HEK293 (cell line): ENCODE measurements at regions not wholly inside any gene's neighbourhood (a gene's known extent, or its start where the extent isn't known, plus 50 kb on each side); places are given as distances from the start of the nearest gene placed in this dataset.

Source experiments
- CTCF ChIA-PET: fragments of 350-600 bp; formaldehyde crosslinking; extraction: SDS; loops from one replicate; lab custom pipeline; 2021; ENCODE audit warnings: antibody characterized with exemption; lab: Yijun Ruan, JAX
- POLR2A ChIA-PET: fragments of 300-600 bp; formaldehyde crosslinking; extraction: SDS; loops from one replicate; lab custom pipeline; 2020; ENCODE audit warnings: antibody characterized with exemption, inconsistent platforms; lab: Yijun Ruan, JAX
- H3K27ac ChIP-seq: fragments of 200-500 bp; sonication (Bioruptor generic); 2 replicates; pipeline ENCODE4 v1.5.1; 2014; ENCODE audit warnings: low read depth, low read length, control low read depth, inconsistent platforms; ENCODE audit errors: extremely low read depth
- H3K36me3 ChIP-seq, 2 experiments: fragments of 200-500 bp in 1 of 2; sonication (Bioruptor generic) in 1 of 2; 1 replicate in 1 of 2; 2 replicates in 1 of 2; pipeline ENCODE4 v1.5.1; 2014 to 2017; ENCODE audit warnings: inconsistent platforms in 2 of 2, low read length in 2 of 2; ENCODE audit not compliant: control insufficient read depth in 2 of 2, insufficient read depth in 1 of 2
- H3K4me1 ChIP-seq: fragments of 200-500 bp; sonication (Bioruptor generic); 2 replicates; pipeline ENCODE4 v1.5.1; 2014; ENCODE audit warnings: mild to moderate bottlenecking, low read length, inconsistent platforms; ENCODE audit not compliant: control insufficient read depth, insufficient read depth
- H3K4me3 ChIP-seq: 2 replicates; pipeline ENCODE4 v1.5.1; 2011; ENCODE audit warnings: low read depth, mild to moderate bottlenecking, control low read depth, low read length, moderate library complexity
- H3K9me3 ChIP-seq: fragments of 200-500 bp; sonication (Bioruptor generic); 2 replicates; pipeline ENCODE4 v1.5.1; 2014; ENCODE audit warnings: low read depth, low read length, inconsistent platforms; ENCODE audit not compliant: control insufficient read depth, insufficient read depth
- GLI4 ChIP-seq: fragments of 450-650 bp; formaldehyde crosslinking; IDR thresholded peaks from 2 replicates; pipeline ENCODE4 v1.5.1; 2016; ENCODE audit warnings: missing biosample characterization, missing genetic modification characterization
- KLF17 ChIP-seq: fragments of 450-650 bp; formaldehyde crosslinking; IDR thresholded peaks from 2 replicates; pipeline ENCODE4 v1.5.1; 2016; ENCODE audit warnings: missing biosample characterization, missing genetic modification characterization
- PRDM10 ChIP-seq: fragments of 450-650 bp; formaldehyde crosslinking; IDR thresholded peaks from 2 replicates; pipeline ENCODE4 v1.5.1; 2016; ENCODE audit warnings: missing biosample characterization, missing genetic modification characterization
- PRDM4 ChIP-seq: fragments of 450-650 bp; formaldehyde crosslinking; IDR thresholded peaks from 2 replicates; pipeline ENCODE4 v1.5.1; 2017; ENCODE audit warnings: missing biosample characterization, missing genetic modification characterization
- PRDM6 ChIP-seq: fragments of 450-650 bp; formaldehyde crosslinking; IDR thresholded peaks from 2 replicates; pipeline ENCODE4 v1.5.1; 2017; ENCODE audit warnings: missing biosample characterization, missing genetic modification characterization
- REPIN1 ChIP-seq: fragments of 450-650 bp; formaldehyde crosslinking; IDR thresholded peaks from 2 replicates; pipeline ENCODE4 v1.5.1; 2017; ENCODE audit warnings: missing biosample characterization, missing genetic modification characterization, low read depth
- SALL2 ChIP-seq: fragments of 450-650 bp; formaldehyde crosslinking; IDR thresholded peaks from 2 replicates; pipeline ENCODE4 v1.5.0; 2017; ENCODE audit warnings: missing biosample characterization, mild to moderate bottlenecking, missing genetic modification characterization, borderline replicate concordance
- ZNF133 ChIP-seq: fragments of 450-650 bp; formaldehyde crosslinking; IDR thresholded peaks from 2 replicates; pipeline ENCODE4 v1.5.1; 2016; ENCODE audit warnings: missing biosample characterization, missing genetic modification characterization
- ZNF140 ChIP-seq: fragments of 450-650 bp; formaldehyde crosslinking; IDR thresholded peaks from 2 replicates; pipeline ENCODE4 v1.5.1; 2016; ENCODE audit warnings: missing biosample characterization, missing genetic modification characterization
- ZNF157 ChIP-seq: fragments of 450-650 bp; formaldehyde crosslinking; IDR thresholded peaks from 2 replicates; pipeline ENCODE4 v1.5.1; 2016; ENCODE audit warnings: missing biosample characterization, missing genetic modification characterization
- ZNF175 ChIP-seq: fragments of 450-650 bp; formaldehyde crosslinking; IDR thresholded peaks from 2 replicates; pipeline ENCODE4 v1.5.1; 2016; ENCODE audit warnings: missing biosample characterization, missing genetic modification characterization
- ZNF223 ChIP-seq: fragments of 450-650 bp; formaldehyde crosslinking; IDR thresholded peaks from 2 replicates; pipeline ENCODE4 v1.5.1; 2016; ENCODE audit warnings: missing biosample characterization, missing genetic modification characterization
- ZNF26 ChIP-seq: fragments of 450-650 bp; formaldehyde crosslinking; IDR thresholded peaks from 2 replicates; pipeline ENCODE4 v1.5.1; 2016; ENCODE audit warnings: missing biosample characterization, missing genetic modification characterization
- ZNF350 ChIP-seq: fragments of 450-650 bp; formaldehyde crosslinking; IDR thresholded peaks from 2 replicates; pipeline ENCODE4 v1.5.0; 2017; ENCODE audit warnings: missing biosample characterization, mild to moderate bottlenecking, missing genetic modification characterization
- ZNF394 ChIP-seq: fragments of 450-650 bp; formaldehyde crosslinking; IDR thresholded peaks from 2 replicates; pipeline ENCODE4 v1.5.1; 2016; ENCODE audit warnings: missing biosample characterization, missing genetic modification characterization, mild to moderate bottlenecking, moderate library complexity, borderline replicate concordance
- ZNF521 ChIP-seq: fragments of 450-650 bp; formaldehyde crosslinking; IDR thresholded peaks from 2 replicates; pipeline ENCODE4 v1.5.1; 2017; ENCODE audit warnings: missing biosample characterization, mild to moderate bottlenecking, missing genetic modification characterization
- ZNF544 ChIP-seq: fragments of 450-650 bp; formaldehyde crosslinking; IDR thresholded peaks from 2 replicates; pipeline ENCODE4 v1.5.0; 2017; ENCODE audit warnings: missing biosample characterization, missing genetic modification characterization
- ZNF560 ChIP-seq: fragments of 450-650 bp; formaldehyde crosslinking; IDR thresholded peaks from 2 replicates; pipeline ENCODE4 v1.5.1; 2017; ENCODE audit warnings: missing biosample characterization, missing genetic modification characterization, borderline replicate concordance
- ZNF621 ChIP-seq: fragments of 450-650 bp; formaldehyde crosslinking; IDR thresholded peaks from 2 replicates; pipeline ENCODE4 v1.5.1; 2017; ENCODE audit warnings: missing biosample characterization, missing genetic modification characterization
- ZSCAN16 ChIP-seq: fragments of 450-650 bp; formaldehyde crosslinking; IDR thresholded peaks from 2 replicates; pipeline ENCODE4 v1.5.1; 2016; ENCODE audit warnings: missing biosample characterization, missing genetic modification characterization

- TF ChIP-seq ZNF140 (tag by site-specific recombination) (no peak), PRDM4 (no peak), ZNF175 (tag by site-specific recombination) (no peak), ZSCAN16 (tag by site-specific recombination) (no peak), ZNF544 (tag by site-specific recombination) (no peak), ZNF560 (tag by site-specific recombination) (no peak), GLI4 (tag by site-specific recombination) (no peak), ZNF350 (tag by site-specific recombination) (no peak), PRDM6 (tag by site-specific recombination) (no peak), REPIN1 (tag by site-specific recombination) (no peak), SALL2 (tag by site-specific recombination) (no peak), ZNF621 (no peak), ZNF521 (tag by site-specific recombination) (no peak), KLF17 (tag by site-specific recombination) (no peak), ZNF26 (tag by site-specific recombination) (no peak), ZNF157 (tag by site-specific recombination) (no peak), ZNF394 (tag by site-specific recombination) (no peak), PRDM10 (no peak), ZNF133 (tag by site-specific recombination) (no peak), ZNF223 (no peak)
- ChIA-PET POLR2A (no interaction called here), CTCF (no interaction called here)
- Histone ChIP-seq H3K27ac (no peak overlapping the region), H3K4me1 (no peaks in the 10 kb centered on the region), H3K4me3 (no peak overlapping the region), H3K36me3 (no peaks in the 10 kb centered on the region), H3K9me3 (no peaks in the 10 kb centered on the region)
Measured at GRCh38 chr7:65254061-65254460, 119.6 kb upstream of the ZNF92 start.
